Duodenal mucosa (tissue), 2 donors: ENCODE measurements at regions not wholly inside any gene's neighbourhood (a gene's known extent, or its start where the extent isn't known, plus 50 kb on each side); places are given as distances from the start of the nearest gene placed in this dataset.

Experiments
- H3K27ac ChIP-seq: one replicate; pipeline ENCODE4 v1.7.0; 2013; ENCODE audit warnings: low read depth, low read length
- H3K27me3 ChIP-seq, 2 donors: one replicate each; pipeline ENCODE4 v1.7.0; 2013; ENCODE audit warnings: low read length in 2 of 2, control low read depth in 1 of 2; ENCODE audit not compliant: insufficient read depth in 2 of 2, control insufficient read depth in 1 of 2
- H3K36me3 ChIP-seq, 2 donors: one replicate each; pipeline ENCODE4 v1.7.0; 2013; ENCODE audit warnings: low read length in 2 of 2, control low read depth in 1 of 2; ENCODE audit not compliant: insufficient read depth in 2 of 2, control insufficient read depth in 1 of 2
- H3K4me1 ChIP-seq, 2 donors: one replicate each; pipeline ENCODE4 v1.7.0; 2013; ENCODE audit warnings: low read length in 2 of 2, control low read depth in 1 of 2; ENCODE audit not compliant: insufficient read depth in 2 of 2, control insufficient read depth in 1 of 2
- H3K4me3 ChIP-seq, 2 donors: one replicate each; pipeline ENCODE4 v1.7.0; 2013; ENCODE audit warnings: low read length in 2 of 2, low read depth in 1 of 2
- H3K9ac ChIP-seq, 2 donors: one replicate each; pipeline ENCODE4 v1.7.0; 2013; ENCODE audit warnings: low read length in 2 of 2, low read depth in 1 of 2
- H3K9me3 ChIP-seq, 2 donors: one replicate each; pipeline ENCODE4 v1.7.0; 2013; ENCODE audit warnings: low read length in 2 of 2, control low read depth in 1 of 2; ENCODE audit not compliant: control insufficient read depth in 1 of 2

DNA sequence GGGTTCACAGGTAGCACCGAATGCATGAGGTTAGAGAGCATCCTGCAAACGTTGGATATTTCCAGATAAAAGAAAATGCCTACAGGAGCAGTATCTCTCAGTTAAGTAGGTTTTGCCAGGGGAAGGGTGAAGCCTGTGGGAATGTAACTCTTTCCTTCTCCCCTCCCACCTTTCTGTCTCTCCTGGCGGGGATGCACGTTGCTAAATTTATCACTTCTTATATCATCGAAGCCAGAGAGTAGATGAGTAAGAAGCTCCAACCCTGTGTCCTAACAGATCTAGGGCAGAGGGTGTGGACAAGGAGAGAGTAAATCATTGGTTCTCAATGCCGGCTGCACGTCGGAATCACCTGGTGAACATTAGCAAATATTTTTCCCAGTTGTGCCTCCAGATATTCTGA lies 457.5 kb downstream of the ENC1 start:
- Histone ChIP-seq H3K4me3 (no peak overlapping the region), H3K36me3 (no peaks in the 10 kb centered on the region), H3K27me3 (no peaks in the 10 kb centered on the region), H3K9ac (no peak overlapping the region), H3K4me1 (no peaks in the 10 kb centered on the region), H3K9me3 (no peaks in the 10 kb centered on the region), H3K27ac (no peak overlapping the region)

DNA sequence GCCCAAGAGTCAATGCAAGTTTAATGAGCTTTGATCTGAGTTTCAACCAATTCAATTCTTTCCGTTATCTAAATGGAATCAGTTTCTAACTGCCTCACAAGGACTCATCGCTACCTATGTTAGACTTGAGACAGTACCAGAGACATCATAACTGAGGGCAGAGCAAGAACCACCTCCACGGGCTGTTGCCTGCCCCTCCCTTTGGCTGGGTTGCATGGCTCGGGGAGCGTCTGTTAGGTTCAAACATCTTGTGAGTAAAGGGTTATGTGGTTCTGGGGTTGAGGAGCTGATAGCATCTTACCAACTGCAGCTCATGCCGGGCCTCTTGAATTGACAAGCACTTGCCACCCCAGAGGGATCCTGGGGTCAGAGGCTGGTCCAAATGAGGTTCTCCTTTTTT lies 457.9 kb downstream of the ENC1 start:
- no peak overlapping the region for H3K9ac ChIP-seq
- no peak overlapping the region for H3K27ac ChIP-seq
- no peaks in the 10 kb centered on the region for H3K4me1 ChIP-seq
- no peaks in the 10 kb centered on the region for H3K36me3 ChIP-seq
- H3K4me3 ChIP-seq, result no peak overlapping the region
- no peaks in the 10 kb centered on the region for H3K9me3 ChIP-seq
- H3K27me3 ChIP-seq, result no peaks in the 10 kb centered on the region

DNA sequence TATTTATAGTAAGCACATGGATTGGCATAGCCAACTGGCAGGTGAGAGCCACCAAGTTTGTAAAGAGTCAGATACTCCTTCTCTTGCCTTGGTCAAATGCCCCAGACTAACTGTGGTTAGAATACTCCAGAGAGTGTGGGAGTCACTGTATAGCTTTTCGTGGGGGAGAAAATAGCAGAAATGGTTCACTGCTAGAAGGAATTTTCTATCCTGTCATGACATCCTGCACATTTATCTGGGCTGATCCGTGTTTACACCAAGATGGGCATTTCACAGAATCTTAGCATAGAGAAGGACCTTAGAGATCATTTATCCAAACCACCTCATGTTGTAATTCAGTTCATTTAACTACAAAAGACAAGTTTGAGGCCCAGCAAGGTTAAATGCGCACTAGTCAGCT lies 460.8 kb downstream of the ENC1 start:
- Histone ChIP-seq H3K9ac (no peak overlapping the region), H3K36me3 (no peaks in the 10 kb centered on the region), H3K9me3 (no peaks in the 10 kb centered on the region), H3K4me3 (no peak overlapping the region), H3K27me3 (no peaks in the 10 kb centered on the region), H3K27ac (no peak overlapping the region), H3K4me1 (no peaks in the 10 kb centered on the region)

DNA sequence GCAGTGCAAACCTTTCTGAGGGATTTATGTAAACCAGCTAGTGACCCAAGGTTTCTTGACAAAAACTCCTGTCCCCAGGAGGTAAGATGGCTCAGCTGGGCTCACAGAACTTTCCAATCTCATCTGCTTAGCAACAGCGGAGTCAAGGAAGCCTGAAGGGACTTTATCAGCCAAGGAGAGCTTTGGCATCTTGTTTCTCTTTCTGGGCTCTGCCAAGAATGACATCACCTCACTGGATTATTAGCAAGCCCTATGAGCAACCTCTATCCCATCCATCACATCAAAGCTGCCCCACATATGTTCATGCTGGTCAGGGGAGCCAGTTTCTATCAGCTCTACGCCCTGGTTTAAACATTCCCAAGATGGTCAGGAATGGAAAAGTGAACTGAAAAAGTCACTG lies 461.3 kb downstream of the ENC1 start:
- no peaks in the 10 kb centered on the region for H3K36me3 ChIP-seq

DNA sequence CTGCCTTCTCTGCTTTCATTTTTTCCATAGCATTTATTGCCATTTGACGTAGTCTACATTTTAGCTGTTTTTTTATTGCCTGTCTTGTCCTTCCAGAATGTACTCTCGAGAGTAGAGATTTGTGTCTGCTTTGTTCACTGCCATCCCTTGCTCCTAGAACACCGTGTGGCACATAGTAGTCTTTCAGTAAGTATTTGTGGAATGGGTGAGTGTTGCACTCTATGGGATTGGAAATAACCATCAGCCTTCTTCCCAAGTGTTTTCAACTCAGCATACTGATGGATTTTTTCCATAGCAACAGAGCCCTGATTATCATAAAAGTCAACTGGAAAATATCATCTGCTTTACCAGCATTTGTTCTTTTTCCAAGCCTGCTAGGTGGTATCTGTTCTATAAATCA lies 462.6 kb downstream of the ENC1 start:
- no peaks in the 10 kb centered on the region for H3K9me3 ChIP-seq
- no peaks in the 10 kb centered on the region for H3K36me3 ChIP-seq
- H3K9ac ChIP-seq, result no peak overlapping the region
- no peaks in the 10 kb centered on the region for H3K4me1 ChIP-seq
- H3K4me3 ChIP-seq, result no peak overlapping the region
- H3K27ac ChIP-seq, result no peak overlapping the region
- H3K27me3 ChIP-seq, result no peaks in the 10 kb centered on the region

More for the DNA sequence above, 461.3 kb downstream of the ENC1 start:
- Histone ChIP-seq H3K27ac (no peak overlapping the region), H3K9ac (no peak overlapping the region), H3K27me3 (no peaks in the 10 kb centered on the region), H3K4me1 (no peaks in the 10 kb centered on the region), H3K4me3 (no peak overlapping the region), H3K9me3 (no peaks in the 10 kb centered on the region)

DNA sequence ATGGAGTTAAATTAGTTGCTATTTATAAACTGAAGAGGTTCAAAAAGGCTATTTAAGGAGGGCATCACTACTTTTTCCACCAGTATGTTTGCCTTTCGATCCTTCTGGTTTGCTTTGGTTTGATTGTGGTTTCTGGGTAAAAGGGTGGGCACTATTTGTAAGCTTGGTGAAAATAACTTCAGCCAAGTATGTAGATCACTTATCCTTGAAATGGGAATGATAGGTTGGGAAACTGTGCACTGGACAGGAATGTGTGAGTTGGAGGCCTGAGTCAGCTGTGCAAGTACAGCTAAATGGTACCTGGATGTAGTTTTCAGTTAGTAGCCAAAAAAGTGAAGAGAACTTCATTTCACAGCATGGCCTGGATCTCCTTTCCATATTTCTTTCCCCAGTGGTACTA lies 466.2 kb downstream of the ENC1 start:
- Histone ChIP-seq H3K36me3 (no peaks in the 10 kb centered on the region), H3K9me3 (no peaks in the 10 kb centered on the region), H3K27me3 (no peaks in the 10 kb centered on the region), H3K4me3 (no peak overlapping the region), H3K27ac (no peak overlapping the region), H3K4me1 (no peaks in the 10 kb centered on the region), H3K9ac (no peak overlapping the region)

DNA sequence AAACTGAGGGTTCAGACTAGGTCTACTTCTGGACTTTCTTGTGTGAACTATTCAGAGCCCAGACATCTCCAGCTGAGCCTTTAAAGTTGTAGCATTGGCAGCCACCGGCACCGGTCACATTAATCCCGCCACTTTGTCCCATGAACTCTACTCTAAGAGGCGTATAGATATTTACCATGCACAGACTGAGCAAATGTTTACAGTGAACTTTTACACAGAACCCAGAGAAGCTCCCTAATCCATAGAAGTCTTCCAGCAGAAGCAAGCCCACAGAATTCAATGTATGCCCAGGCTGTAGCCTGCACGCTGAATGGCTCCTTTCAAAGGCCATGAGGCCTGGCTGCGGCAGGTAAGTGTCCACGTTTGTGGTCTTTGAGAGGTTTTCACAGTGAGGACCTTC lies 466.9 kb downstream of the ENC1 start:
- no peak overlapping the region for H3K27ac ChIP-seq
- H3K9ac ChIP-seq, result no peak overlapping the region
- no peaks in the 10 kb centered on the region for H3K4me1 ChIP-seq
- H3K4me3 ChIP-seq, result no peak overlapping the region
- H3K27me3 ChIP-seq, result no peaks in the 10 kb centered on the region
- no peaks in the 10 kb centered on the region for H3K36me3 ChIP-seq
- no peaks in the 10 kb centered on the region for H3K9me3 ChIP-seq

DNA sequence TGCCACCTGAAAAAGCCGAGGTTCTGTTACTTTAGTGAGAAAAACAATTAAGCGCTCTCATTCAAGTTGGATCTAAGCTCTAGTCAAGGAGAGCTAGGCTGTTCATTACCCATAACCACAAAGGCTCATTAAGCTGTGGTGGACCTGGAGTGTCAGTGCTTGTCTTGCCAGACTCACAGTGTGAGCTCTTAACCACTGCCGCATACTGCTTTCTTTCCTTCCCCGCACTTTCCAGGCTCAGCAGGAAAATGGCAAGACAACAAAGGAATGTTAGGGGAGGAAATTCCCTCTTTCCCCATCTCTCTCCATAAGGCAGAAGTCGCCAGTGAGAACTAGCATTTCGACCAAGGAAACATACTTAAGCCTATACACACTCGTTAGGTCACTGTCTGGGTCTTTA lies 467.3 kb downstream of the ENC1 start:
- H3K27ac ChIP-seq, result no peak overlapping the region
- H3K27me3 ChIP-seq, result no peaks in the 10 kb centered on the region
- H3K4me3 ChIP-seq, result no peak overlapping the region
- no peak overlapping the region for H3K9ac ChIP-seq
- no peaks in the 10 kb centered on the region for H3K4me1 ChIP-seq
- no peaks in the 10 kb centered on the region for H3K36me3 ChIP-seq
- no peaks in the 10 kb centered on the region for H3K9me3 ChIP-seq

DNA sequence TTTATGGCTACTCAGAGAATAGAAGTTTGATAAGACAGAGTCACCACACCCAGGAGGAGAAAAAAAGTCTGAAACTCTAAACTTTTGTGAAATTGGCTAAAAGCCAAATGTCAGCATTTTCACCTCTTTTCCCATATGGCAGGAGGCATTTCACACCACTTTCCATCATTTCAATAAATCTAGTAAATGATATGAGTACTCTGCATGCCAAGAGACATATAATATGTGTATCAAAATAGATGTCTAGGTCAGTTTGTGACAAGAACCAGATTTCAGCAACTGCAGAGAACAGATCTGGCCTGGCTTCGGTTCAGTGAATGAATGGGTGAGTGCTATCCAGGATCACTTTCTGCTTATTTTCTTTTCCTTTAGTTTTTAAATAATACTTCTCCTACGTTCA lies 470.8 kb downstream of the ENC1 start:
- no peaks in the 10 kb centered on the region for H3K27me3 ChIP-seq
- no peaks in the 10 kb centered on the region for H3K36me3 ChIP-seq
- no peak overlapping the region for H3K9ac ChIP-seq
- no peaks in the 10 kb centered on the region for H3K4me1 ChIP-seq
- H3K9me3 ChIP-seq, result no peaks in the 10 kb centered on the region
- no peak overlapping the region for H3K4me3 ChIP-seq
- no peak overlapping the region for H3K27ac ChIP-seq

DNA sequence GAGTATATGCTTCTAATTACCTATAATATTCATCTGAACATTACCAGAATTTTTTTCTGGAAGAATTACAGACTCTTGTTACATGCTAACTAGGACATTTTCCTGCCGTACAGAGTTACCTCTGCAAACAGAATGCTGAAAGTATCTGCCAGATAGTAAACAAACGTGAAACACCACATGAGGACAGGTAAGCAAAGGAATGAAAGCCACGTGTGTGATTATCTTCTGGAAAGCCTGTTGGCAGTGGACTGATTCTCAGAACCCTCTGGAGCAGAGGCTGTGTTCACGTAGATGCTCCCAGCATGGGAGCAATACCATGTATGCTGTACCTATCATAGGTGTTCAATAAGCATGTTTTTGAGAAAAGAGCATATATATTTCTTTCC lies 472.6 kb downstream of the ENC1 start:
- Histone ChIP-seq H3K4me3 (no peak overlapping the region), H3K9ac (no peak overlapping the region), H3K9me3 (no peaks in the 10 kb centered on the region), H3K27ac (no peak overlapping the region), H3K36me3 (no peaks in the 10 kb centered on the region), H3K27me3 (no peaks in the 10 kb centered on the region), H3K4me1 (no peaks in the 10 kb centered on the region)

DNA sequence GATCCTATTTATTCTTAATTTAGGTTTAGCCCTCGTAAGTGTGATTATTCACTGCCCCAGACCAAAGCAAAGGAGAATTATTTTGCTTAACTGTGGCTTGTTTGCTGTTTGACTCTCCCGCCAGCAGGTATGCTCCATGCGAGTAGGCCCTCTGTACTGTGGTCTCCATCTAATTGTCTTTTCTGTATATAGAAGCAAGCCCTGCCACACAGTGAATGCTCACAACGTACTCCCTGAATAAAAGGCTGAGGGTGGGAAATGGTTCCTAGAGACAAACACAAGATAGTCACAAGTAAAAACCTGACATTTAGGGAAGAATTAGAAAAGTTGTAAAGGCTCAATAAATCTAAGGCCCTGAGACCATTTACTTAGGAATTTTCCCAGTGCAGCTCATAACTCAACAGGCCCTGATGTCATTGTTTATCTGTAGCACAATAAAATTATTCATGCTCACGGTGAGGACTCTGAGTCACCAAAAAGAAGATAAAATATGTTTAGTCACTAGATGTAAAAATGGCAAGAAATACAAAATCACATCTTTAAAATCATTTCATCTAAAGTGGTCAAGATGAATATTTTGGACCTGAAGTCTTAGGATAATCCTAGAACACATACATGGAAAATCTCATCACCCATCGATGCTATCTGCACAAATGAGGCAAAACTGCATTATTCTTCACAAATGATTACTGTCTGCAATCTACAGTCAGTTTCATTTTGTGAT lies 473.2 kb downstream of the ENC1 start:
- H3K27me3 ChIP-seq, result no peaks in the 10 kb centered on the region
- H3K36me3 ChIP-seq, result no peaks in the 10 kb centered on the region
- H3K4me1 ChIP-seq, result peaks cover 0 to 2% of the 10 kb centered on the region in 2 donors
- H3K27ac ChIP-seq, result no peak overlapping the region
- no peak overlapping the region for H3K4me3 ChIP-seq
- no peak overlapping the region for H3K9ac ChIP-seq
- no peaks in the 10 kb centered on the region for H3K9me3 ChIP-seq
